ENCODE measurements at regions not wholly inside any gene's neighbourhood (a gene's known extent, or its start where the extent isn't known, plus 50 kb on each side); places are given as distances from the start of the nearest gene placed in this dataset.
"Not testable (repeated sequence)": the region's sequence is repeated elsewhere in the genome, so short reads cannot be mapped to it uniquely, and the experiment has no call there.

GRCh38 chr17:64723781-64724180 lies 61.7 kb upstream of the SMURF2 start:
- DNase-seq (ENCODE audit: low read depth) = no peak
- TF ChIP-seq, protein P1, sequence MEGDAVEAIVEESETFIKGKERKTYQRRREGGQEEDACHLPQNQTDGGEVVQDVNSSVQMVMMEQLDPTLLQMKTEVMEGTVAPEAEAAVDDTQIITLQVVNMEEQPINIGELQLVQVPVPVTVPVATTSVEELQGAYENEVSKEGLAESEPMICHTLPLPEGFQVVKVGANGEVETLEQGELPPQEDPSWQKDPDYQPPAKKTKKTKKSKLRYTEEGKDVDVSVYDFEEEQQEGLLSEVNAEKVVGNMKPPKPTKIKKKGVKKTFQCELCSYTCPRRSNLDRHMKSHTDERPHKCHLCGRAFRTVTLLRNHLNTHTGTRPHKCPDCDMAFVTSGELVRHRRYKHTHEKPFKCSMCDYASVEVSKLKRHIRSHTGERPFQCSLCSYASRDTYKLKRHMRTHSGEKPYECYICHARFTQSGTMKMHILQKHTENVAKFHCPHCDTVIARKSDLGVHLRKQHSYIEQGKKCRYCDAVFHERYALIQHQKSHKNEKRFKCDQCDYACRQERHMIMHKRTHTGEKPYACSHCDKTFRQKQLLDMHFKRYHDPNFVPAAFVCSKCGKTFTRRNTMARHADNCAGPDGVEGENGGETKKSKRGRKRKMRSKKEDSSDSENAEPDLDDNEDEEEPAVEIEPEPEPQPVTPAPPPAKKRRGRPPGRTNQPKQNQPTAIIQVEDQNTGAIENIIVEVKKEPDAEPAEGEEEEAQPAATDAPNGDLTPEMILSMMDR (conservative IDR thresholded peaks at IDR 0.05; ENCODE audit: low read depth, low read length) = no peak
- no peak overlapping the region for H3K4me3 ChIP-seq (ENCODE audit: low read length)

DNA sequence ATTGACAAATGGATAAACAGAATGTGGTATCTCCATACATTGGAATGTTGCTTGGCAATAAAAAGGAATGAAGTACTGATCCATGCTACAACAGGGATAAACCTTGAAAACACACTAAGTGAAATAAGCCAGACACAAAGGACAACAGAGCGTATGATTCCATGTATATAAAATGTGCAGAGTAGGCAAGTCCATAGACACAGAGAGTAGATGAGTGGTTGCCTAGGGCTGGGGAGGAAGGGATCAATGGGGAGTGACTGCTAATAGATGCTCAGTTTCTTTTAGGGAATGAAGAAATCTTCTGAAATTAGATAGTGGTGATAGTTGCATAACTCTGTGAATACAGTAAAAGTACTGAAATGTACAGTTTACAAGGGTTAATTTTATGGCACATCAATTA lies 59.4 kb upstream of the SMURF2 start:
- DNase-seq (ENCODE audit: low read depth) = not testable (repeated sequence)

DNA sequence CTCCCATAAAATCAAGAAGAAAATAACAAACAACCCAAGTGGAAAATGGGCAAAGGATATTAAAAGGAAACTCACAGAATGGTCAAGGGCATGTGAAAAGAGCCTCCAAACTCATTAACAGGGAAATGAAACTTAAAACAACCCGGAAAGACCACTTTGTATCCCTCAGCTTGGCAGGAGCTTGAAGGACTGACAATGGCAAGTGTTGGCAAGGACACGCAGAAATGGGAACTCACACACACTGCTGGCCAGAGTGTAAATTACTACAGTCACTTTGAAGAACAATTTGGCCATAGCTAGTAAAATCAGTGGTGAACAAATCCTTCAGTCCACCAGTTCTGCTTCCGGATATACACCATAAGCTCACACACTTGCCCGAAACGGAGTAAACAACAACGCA lies 58.1 kb upstream of the SMURF2 start:
- DNase-seq (ENCODE audit: low read depth); H3K4me3 ChIP-seq (ENCODE audit: low read length): not testable (repeated sequence)

More for the DNA sequence above, 59.4 kb upstream of the SMURF2 start:
- H3K4me3 ChIP-seq (ENCODE audit: low read length) = not testable (repeated sequence)

DNA sequence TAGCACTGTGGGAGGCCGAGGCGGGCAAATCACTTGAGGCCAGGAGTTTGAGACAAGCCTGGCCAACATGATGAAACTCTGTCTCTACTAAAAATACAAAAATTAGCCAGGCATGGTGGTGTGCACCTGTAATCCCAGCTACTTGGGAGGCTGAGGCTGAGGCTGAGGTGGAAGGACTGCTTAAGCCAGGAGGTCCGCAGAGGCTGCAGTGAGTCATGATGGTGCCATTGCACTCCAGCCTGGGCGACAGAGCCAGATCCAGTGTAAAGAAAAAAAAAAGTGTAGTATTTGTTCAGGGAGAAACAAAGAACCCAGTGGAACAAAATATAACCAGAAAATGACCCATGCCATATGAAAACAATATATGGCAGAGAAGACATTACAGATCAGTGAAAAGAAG lies 57.4 kb upstream of the SMURF2 start:
- not testable (repeated sequence) for H3K4me3 ChIP-seq (ENCODE audit: low read length); DNase-seq (ENCODE audit: low read depth)

- H3K4me3 ChIP-seq (ENCODE audit: low read length); DNase-seq (ENCODE audit: low read depth): not testable (repeated sequence)
These were observed 56.7 kb upstream of the SMURF2 start for GRCh38 chr17:64718816-64719215.

DNA sequence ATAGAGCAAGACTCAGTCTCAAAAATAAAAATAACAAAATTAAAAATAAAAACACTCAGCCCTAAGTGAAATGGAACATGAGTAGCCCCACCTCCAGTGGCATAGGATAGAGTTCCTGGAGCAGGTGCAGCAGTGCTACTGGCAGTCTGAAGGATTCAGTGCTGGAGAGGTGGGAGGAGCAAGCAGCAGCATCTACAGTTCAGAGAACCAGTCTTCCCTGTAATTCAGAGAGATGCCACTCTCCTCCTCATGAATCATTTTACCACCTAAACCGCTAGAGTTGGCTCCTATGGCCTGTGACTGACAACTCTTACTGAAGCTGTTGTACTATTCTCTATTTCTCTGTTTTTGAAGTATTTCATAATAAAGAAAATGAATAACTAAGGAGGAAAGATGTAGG lies 56.0 kb upstream of the SMURF2 start:
- DNase-seq (ENCODE audit: low read depth) = no peak
- TF ChIP-seq, protein P1 (conservative IDR thresholded peaks at IDR 0.05; ENCODE audit: low read depth, low read length) = no peak
- no peak overlapping the region for H3K4me3 ChIP-seq (ENCODE audit: low read length)

- not testable (repeated sequence) for DNase-seq (ENCODE audit: low read depth); H3K4me3 ChIP-seq (ENCODE audit: low read length)
These were observed 54.4 kb upstream of the SMURF2 start for GRCh38 chr17:64716496-64716895.

DNA sequence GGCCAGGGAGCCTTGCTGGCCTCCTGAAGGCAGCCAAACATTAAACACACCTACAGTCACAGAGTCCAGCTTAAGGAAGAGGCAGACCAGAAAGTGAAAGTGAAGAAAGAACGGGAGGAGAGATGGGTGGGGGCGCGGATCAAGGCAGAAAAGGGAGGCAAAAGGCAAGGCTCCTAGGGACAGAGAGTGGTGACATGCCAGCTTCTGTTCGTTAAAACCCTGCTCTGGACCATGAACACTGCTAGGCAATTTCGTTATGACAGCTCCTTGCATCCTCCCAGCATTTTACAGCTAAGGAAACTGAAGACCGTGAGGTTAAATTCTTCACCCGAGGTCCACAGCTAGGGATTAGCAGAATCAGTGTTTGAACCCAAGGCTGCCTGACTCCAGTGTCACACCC lies 51.7 kb upstream of the SMURF2 start:
- not testable (repeated sequence) for H3K4me3 ChIP-seq (ENCODE audit: low read length); DNase-seq (ENCODE audit: low read depth)

DNA sequence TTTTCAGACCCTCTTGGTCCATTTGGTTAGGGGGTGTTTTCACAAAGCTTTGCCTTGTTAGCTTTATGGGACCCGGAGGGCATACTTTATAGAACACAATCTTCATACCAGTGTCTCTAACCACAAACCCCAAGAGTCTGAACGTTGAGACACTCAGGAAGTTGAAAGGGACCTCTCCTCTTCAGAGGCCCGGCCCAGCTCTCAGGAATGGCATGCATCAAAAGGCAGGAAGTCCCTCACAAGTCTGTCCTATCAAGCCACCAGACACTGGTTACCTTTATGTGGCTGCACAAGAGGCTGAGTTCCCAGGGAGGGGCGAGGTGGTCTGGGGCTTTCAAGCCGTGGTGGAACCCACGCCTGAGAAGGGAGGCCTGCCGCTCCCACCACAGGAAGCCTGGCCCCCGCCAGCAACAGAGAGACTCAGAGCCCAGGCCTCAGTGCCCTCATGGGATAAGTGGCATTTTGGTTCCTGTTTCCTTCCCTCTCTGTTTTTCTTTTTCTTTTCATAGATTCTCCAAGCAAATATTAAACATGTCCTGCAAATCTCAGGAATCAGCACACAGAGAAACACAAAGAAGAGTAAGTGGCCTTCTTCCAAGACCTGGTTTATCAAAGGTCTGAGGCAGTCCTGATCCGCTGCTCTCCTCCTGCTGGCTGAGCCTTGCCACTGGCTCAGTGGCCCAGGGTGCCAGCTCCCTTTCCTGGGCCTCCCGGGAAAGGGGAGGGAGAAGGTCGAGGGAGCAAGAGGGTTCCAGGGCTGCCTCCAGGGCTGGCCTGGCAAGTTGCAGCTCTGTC lies 50.6 kb upstream of the SMURF2 start:
- DNase-seq (ENCODE audit: low read depth); H3K4me3 ChIP-seq (ENCODE audit: low read length): not testable (repeated sequence)
- TF ChIP-seq, protein P1 (conservative IDR thresholded peaks at IDR 0.05; ENCODE audit: low read depth, low read length) = peak; percentile 17
